Fibroblast of mammary gland (primary cell): ENCODE measurements at regions not wholly inside any gene's neighbourhood (a gene's known extent, or its start where the extent isn't known, plus 50 kb on each side); places are given as distances from the start of the nearest gene placed in this dataset.

Experiments
- DNase-seq: peaks from one replicate; pipeline ENCODE4 v3.0.0-alpha.2; 2010; ENCODE audit warnings: low read depth
- H3K4me3 ChIP-seq: 2 replicates; pipeline ENCODE4 v1.5.1; 2011; ENCODE audit warnings: low read depth, mild to moderate bottlenecking, low read length, moderate library complexity; ENCODE audit not compliant: control insufficient read depth
- CTCF ChIP-seq: conservative IDR thresholded peaks from 2 replicates; pipeline ENCODE4 v1.5.1; 2011; ENCODE audit warnings: low read depth, low read length, inconsistent platforms; ENCODE audit not compliant: control insufficient read depth, insufficient read depth

DNA sequence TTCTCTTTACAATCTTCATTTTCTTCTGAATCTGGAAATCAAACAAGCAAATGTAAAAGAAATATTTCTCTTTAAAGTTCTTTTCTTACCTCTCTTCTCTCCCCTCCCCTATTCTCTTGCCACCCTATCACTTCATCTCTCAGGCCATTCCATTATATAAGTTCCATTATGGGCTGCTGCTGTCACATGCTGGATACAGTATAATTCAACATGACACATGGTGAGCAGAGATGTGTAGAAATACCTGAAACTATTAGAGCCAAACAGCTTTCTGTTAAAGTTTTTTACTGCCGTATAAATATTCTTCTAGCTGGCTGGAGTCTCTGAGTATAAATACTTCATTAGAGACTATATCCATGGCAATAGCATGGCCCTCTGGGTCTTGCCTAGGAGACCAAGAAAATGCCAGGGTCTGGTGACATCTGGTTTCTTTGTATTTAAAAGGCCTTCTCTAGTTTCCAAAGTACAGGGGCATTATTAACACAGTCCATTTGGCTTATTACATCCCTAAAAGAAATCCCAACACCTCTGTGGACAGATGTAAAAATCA lies 139.6 kb downstream of the TFAP2B start:
- TF ChIP-seq CTCF = no peak
- no peak overlapping the region for H3K4me3 ChIP-seq
- no peak for DNase-seq

- H3K4me3 ChIP-seq = no peak overlapping the region
- no peak for TF ChIP-seq CTCF
- no peak for DNase-seq
These were observed 140.5 kb downstream of the TFAP2B start for GRCh38 chr6:50959081-50959641.

GRCh38 chr6:50961611-50962010 lies 142.9 kb downstream of the TFAP2B start:
- H3K4me3 ChIP-seq = no peak overlapping the region
- no peak for DNase-seq
- TF ChIP-seq CTCF = no peak

GRCh38 chr6:50962213-50962759 lies 143.6 kb downstream of the TFAP2B start:
- no peak overlapping the region for H3K4me3 ChIP-seq
- no peak for TF ChIP-seq CTCF
- DNase-seq = no peak

GRCh38 chr6:50963952-50964351 lies 145.3 kb downstream of the TFAP2B start:
- no peak for TF ChIP-seq CTCF
- no peak for DNase-seq

GRCh38 chr6:50965495-50965894 lies 146.8 kb downstream of the TFAP2B start:
- no peak overlapping the region for H3K4me3 ChIP-seq
- no peak for TF ChIP-seq CTCF
- no peak for DNase-seq

More at GRCh38 chr6:50963952-50964351, 145.3 kb downstream of the TFAP2B start:
- H3K4me3 ChIP-seq = no peak overlapping the region
